GM19324 (cell line): ENCODE measurements at regions not wholly inside any gene's neighbourhood (a gene's known extent, or its start where the extent isn't known, plus 50 kb on each side); places are given as distances from the start of the nearest gene placed in this dataset.
"Not testable (repeated sequence)": the region's sequence is repeated elsewhere in the genome, so short reads cannot be mapped to it uniquely, and the experiment has no call there.

Experiments used
- ATAC-seq: cut with Tn5 transposase; IDR thresholded peaks from one replicate; pipeline ENCODE4 v1.9.1; 2021; ENCODE audit warnings: mild to moderate bottlenecking, moderate library complexity; ENCODE audit not compliant: unreplicated experiment, low FRiP score

DNA sequence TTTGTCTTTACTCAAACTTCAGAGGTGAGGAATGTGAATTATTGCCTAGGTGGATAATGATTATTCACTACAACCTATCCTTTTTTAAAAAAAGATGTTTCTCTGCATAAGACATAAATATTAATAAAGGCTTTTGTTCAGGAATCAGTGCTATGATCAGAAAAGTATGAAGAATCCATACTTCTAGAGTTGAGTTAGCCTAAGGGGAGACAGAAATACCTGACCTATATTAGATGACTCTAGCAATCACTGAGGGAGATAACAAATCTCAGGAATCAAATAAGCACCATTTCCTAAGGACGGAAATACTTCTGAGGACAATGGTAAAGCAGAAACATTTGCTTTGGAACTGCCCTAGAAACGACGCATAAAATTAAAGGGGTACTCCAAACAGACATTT is 763.8 kb downstream of the GBE1 start:
- no peak for ATAC-seq

DNA sequence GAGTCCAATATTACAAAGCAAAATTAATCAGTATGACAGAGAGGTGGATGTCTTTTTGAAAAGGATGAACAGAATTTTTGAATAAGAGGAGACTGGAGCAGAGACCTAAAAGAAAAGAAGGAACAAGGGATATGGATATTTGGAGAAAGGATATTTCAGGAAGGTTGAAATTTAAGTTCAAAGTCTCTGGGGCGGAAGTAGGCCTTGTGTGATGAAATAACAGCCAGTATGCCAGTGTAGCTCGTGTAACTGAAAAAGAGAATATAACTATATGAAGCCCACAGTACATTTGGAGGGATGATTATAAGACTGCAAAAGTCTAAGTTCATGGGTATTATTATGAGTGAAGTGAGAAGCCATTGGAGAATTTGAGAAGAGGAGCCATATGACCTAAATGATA is 766.7 kb downstream of the GBE1 start:
- ATAC-seq, result no peak

DNA sequence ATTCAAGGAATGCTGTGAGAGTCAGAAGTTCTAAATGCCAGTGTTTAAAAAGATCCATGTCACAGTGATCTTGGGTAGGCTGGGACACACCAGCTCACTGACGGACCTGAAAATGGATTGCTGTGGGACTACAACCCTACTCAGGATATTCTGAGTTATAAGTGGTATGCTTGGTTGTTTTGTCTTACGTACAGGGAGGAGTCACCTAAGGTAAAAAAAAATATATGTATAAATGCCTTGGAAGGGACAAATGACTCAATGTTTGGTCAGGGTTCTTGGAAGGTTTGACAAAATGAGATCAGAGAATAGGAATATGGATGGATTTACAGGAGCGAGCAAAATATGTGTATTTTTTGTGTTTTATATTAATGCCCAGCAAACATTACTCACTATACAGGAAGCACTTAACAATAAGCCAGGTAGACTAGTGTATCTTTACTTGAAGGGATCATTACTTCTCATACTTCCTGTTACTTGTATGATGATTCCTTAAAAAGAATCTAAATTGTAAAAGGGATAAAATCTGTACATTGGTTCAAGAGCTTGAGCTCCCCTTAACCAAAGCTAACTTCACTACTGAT is 767.3 kb downstream of the GBE1 start:
- no peak for ATAC-seq

DNA sequence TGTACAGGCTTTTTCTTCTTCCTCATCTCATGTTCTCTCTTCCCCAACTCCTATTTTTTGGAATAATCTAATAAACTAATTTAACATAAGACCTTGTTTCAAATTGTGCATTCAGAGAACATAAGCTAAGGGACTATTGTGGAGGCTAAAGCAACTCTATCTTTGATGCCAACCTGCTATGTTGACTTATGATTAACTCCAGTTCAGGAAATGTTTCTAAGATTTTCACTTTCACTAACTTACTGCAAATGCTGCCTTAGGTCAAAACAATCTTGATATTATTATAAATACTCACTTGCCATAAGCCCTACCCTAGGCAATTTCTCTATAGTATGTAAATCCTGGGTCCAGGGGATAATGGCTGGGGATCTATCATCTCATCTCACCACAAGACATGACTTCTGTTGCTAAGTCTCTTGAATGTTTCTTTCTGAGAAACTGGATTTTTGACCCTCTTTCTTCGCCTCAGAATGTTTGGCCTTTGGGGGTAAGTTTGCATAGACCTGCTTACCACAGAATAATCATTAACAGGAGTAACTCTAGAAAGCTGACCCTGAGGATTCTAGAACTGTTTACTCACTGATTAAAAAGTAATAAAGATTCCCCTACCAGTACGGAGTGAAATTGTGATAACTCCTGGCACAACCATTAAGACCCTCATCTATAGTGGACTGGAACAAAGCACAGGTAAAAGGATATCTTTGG is 768.1 kb downstream of the GBE1 start:
- ATAC-seq, result peak; percentile 69

DNA sequence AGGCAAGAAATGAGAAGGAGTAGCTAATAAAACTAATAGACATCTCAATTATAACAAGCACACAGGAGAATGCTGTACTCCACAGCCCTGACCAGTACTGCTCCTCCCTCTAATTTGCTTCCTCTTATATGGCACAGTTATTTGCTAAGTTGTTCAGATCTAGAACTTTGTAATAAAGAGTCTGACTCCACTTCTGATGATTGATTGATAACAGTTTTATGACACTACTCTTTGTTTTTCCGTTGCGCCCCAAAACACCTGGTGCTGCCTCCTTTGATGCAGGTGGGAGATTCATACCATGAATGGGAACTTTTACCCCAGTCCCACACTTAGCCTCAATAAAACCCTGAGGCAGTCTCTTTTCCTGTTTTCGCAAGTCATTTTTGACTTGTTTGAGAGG is 777.7 kb downstream of the GBE1 start:
- ATAC-seq, result no peak

DNA sequence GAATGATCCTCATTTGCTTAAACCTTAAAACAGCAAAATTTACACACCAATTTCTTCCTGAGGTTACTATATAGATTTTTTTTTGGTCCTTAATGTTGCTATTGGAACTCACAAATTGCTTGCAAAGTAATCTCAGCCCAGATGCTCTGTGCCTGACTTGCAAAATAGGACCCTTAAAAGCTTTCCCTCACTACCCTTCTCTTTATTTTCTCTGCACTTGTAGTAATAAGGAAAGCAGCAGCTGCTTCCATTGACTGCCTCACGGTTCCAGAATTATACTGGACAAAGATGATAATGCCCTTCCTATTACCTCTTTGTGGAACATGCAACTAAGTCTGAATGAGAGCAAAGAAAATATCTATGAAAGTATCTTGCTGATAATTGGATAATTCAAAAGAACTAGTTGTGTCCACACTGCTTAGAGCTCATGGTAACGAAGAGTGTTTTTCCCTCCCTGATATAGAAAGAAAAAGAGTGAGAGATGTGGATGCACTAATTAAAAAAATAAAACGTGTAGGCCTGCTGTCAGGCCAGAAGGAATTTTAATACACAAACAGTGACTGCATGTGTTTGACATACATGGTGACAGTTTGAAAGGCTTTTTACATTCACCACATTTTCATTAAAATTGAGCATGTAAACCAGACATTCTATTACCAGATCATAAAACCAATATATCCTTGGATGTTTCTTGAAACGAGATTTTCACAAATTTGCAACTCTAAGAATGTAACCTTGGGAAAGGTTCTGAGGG is 783.1 kb downstream of the GBE1 start:
- ATAC-seq, result no peak

DNA sequence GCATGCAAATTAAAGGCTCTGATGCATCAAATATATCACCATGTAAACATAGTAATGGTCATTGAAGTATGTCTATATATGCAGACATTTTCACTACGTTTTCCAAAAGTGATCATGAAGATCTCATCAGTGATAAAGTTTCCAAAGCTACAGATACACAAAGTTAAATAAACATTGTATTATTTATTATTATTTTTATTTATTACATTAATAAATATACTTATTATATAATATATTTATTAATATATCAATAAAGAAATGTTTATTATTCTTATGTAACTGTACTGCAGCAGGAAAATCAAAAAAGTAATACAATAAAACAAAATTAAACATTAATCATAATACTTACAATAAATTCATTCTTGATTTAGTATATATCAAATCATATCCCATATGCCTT is 791.2 kb downstream of the GBE1 start:
- ATAC-seq, result no peak

DNA sequence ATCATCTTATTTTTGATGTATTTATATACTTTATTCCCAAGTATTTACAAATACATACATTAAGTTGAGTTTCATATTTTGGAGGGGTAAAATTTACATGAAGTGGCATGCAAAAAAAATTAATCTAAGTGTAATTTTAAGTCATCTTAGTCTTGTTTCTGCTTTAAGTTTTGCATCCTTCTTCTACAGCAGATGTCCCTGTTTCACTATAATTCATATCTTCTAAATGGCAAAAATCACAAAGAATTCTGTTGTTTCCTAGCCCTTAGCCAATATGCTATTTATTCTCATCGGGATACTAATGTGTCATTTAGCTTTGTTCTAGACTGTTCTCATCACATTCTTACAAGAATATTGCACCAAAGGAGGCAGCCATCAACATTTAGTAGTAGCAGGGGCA is 831.9 kb downstream of the GBE1 start:
- no peak for ATAC-seq

DNA sequence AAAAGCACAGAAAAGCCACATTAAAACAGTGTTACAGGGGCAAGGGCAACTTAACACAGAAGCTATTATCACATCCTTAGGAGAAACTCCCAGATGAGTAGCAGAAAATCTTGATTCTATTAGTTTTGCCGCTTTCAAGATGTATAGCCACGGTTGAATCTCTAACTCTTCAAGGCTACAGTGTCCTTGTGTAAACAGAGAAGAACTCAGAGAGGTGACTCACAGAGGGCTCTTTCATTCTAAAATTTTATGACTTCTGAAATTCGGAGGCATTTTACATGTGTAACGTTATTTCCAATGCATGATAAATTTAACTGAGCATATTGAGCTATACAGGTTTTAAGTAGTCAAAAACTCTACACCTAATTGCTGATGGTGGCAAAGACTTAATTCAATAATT is 846.6 kb downstream of the GBE1 start:
- ATAC-seq, result no peak

DNA sequence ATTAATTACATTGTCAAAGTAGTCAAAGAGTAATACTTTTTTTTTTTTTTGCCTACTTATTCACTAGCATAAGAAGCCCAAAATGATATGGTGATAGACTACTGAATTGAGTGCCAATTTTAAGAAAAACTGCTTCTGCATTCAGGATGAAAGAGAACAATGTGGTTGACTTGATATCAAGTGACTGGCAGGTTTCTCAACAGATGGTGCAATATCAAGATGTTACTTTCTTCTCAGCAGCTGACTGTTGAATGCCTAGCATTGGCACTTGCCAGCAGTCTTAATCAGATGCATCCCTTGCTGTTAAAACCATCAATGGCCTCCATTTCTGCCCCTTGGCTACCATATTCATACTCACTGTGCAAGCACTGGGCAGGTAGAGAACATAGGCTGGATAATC is 863.2 kb downstream of the GBE1 start:
- ATAC-seq, result no peak

DNA sequence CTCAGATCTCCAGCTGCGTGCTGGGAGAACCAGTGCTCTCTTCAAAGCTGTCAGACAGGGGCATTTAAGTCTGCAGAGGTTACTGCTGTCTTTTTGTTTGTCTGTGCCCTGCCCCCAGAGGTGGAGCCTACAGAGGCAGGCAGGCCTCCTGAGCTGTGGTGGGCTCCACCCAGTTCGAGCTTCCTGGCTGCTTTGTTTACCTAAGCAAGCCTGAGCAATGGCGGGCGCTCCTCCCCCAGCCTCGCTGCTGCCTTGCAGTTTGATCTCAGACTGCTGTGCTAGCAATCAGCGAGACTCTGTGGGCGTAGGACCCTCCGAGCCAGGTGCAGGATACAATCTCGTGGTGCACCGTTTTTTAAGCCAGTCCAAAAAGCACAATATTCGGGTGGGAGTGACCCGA is 864.4 kb downstream of the GBE1 start:
- ATAC-seq, result not testable (repeated sequence)

DNA sequence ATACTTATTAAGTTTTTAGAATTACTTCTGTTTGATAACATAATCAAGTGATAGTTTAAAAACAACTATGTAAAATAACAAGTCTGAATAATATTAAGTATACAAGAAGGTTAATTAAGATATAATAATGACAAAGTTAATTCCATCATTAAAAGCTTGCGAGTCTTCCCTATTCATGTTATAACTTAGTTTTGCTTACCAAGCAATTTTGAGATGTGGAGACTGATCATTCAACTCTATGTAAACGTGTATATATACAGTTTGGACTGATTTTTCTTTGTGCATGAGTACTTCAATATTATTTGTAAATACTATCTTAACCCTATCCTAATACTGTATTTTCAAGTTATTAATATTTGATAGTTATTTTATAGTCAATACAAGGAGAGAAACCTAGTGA is 870.9 kb downstream of the GBE1 start:
- ATAC-seq, result no peak

DNA sequence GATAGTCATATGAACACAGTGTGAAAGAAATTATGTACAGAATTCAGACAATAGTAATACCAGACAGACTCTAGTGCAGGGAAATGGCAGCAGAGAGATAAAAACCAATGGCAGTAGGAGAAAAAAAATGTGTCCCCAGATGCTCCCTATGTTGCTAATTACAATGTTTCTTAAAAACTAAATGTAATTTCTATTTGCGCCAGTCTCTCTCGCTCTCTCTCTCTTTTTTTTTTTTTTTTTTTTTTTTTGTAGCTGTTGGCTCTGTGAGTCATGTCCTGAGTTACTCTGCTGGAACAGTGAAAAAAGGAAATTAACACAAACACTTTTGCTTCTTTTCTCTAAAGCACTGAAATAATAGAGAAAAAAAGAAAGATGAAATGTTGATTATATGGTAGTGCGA is 871.9 kb downstream of the GBE1 start:
- no peak for ATAC-seq

DNA sequence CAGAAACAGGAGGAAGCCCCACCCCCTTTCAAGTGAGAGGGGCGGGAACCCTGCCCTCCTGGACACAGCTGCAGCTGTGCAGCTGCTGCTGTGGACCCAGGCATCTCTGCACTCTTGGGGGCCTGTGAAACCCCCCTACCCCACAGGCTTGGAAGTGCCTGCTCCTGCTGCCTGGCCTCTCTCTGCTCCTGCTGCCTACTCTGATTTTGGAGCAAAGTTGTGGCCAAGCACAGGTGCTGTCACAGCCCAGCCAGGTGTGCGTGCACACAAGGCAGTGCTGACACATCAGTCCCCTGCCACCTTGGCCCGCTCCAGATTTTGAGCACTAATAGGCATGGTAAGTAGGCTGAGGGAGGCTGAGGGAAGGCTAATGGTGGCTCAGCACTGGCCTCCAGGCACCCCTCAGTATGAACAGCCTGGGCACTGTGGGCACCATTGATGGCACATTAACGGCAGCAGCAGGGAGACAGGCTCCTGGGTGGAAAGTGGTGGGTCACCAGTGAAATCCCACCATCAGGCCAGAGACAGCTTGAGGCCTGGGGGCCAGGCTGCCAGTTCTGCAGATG is 890.9 kb downstream of the GBE1 start:
- ATAC-seq, result no peak

DNA sequence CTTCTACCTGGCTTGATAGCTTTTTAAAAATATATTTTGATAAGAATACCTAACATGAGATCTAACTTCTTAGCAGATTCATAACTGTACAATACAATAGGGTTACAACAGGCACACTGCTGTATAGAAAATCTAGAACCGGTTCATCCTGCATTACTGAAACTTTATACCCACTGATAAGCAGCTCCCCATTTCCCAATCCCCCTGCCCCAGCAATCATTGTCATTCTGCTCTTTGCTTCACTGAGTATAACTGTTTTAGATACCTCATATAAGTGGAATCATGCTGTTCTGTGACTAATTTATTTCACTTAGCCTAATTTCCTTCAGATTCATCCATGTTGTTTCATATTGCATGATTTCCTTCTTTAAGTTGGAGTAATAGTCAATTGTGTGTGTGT is 906.0 kb downstream of the GBE1 start:
- ATAC-seq, result no peak

DNA sequence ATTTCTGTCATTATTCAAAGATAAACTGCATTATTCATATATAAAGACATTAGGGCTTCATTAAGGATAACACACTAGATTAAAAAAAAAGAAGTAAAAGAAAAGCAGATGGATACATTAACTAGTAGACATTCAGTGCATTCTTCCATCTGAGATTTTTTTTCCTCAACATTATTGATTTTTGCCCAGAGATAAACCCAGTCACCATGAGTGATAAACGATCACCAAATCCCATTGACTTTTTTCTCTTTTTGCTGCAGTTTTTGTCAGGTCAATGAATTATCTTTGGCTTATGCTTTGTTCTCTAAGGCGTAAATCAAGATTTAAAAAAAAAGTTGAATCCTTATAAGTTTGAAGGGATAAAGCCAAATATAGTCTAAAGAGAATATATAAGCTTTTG is 925.0 kb downstream of the GBE1 start:
- no peak for ATAC-seq

DNA sequence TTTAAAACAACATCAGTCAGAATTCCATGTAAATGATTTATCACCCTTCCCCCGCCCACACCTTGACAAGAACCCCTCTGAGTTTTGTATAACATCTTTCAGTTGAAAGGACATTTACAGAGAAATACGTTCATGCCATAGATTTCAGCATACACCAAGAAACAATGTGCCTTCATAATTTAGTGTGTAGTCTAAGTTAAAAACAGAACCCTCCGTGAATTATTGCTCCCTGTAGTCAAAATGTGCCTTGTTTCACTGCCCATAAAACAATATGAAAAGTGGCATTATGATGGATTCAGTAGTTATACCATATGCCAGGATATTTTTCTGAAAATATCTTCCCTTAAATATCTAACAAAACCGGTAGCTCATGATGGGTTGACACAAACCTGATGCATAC is 953.9 kb downstream of the GBE1 start:
- ATAC-seq, result no peak

DNA sequence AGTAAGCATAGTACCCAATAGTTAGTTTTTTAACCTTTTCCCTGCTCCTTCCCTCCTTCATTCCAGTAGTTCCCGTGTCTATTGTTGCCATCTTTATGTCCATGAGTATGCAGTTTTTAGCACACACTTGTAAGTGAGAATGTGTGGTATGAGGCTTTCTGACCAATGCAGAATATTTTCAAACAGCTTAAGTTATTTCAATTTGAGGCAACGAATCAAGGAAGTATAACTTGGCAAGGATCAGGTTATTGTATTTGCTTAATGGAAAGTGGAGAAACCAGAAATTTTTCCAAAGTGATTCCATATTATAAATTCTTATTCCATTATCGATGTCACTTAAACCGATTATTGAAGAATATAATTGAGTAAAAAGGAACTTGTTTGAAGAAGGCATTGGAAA is 954.8 kb downstream of the GBE1 start:
- no peak for ATAC-seq

DNA sequence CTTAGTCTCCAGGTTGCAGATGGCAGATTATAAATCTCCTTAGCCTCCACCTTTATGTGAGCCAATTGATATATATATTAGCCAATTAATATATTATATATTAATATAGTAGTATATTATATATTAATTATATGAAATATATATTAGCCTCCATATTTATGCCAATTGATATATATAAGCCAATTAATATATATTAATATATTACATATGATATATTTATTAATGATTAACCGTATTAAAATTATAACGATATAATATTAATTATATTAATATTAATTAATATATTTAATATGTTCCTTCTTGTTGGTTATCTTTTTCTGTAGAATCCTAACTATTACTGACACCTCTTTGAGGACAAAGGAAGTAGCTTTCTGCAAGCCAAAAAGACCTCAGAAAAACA is 972.5 kb downstream of the GBE1 start:
- no peak for ATAC-seq

DNA sequence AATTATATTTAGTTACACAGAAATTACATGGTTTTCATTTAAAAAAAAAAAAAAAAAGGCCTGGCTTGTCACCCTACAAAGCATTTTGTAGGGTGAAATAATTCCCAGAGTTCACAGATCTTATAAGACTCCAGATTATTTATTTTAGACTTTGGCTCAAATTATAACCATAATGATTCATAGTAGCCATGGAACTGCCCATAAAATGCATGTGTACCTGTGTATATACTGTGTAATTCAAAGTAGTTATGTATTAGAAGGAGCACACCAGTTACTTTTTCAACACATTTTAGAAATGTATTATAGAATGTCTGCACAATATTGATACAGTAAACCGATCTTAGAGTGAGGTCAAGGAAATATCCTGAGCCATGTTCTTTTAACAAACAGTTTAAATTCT is 975.6 kb downstream of the GBE1 start:
- ATAC-seq, result no peak

DNA sequence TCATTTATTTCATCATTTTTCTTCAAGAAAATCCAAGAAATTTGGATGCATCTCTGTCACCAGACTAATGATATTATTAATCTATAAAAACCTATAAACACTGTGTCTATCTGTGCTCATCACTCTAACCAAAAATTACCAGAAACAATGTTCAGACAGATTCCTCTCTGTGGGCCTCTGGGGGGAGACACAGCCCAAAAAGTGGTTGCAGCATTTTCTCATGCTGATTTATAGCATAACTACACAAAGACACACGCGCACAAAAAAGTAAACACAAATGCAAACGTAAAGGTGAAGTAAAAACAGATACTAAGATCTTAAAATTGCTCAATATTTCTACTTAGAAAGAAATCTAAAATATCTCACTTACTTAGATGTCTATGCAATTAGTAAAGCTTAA is 976.0 kb downstream of the GBE1 start:
- no peak for ATAC-seq

DNA sequence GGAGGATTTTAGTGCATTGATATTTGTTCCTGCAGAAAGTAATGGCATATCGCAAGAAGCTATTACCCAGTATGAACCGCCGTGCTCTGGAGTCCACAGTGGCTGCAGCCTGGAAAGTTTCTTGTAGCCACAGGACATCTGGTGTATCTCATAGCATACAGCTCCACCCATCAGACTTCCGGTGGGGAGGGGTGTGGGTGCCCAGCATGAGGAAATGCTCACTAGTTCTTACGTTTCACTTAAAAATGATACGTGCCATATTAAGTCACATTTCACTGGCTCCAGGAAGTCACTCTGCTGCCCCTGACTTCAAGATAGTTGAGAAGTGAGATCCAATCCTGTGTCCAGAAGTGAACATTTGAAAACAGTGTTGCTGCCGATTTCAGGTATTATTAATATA is 990.4 kb downstream of the GBE1 start:
- ATAC-seq, result no peak
